WERI-Rb-1 (cell line): ENCODE measurements at regions not wholly inside any gene's neighbourhood (a gene's known extent, or its start where the extent isn't known, plus 50 kb on each side); places are given as distances from the start of the nearest gene placed in this dataset.
A peak's percentile ranks its signal among the peaks of the same experiment; 100 is the strongest.

Experiments
- DNase-seq: peaks from one replicate; pipeline ENCODE4 v3.0.0-alpha.2; 2020
- H3K27ac ChIP-seq: fragments of 250-450 bp; sonication (Bioruptor Pico); 2 replicates; pipeline ENCODE4 v1.5.1; 2020; ENCODE audit warnings: mild to moderate bottlenecking, moderate library complexity
- H3K27me3 ChIP-seq: fragments of 250-450 bp; sonication (Bioruptor Pico); 2 replicates; pipeline ENCODE4 v1.5.1; 2021; ENCODE audit warnings: mild to moderate bottlenecking, low read depth, moderate library complexity; ENCODE audit not compliant: insufficient read depth, severe bottlenecking
- H3K36me3 ChIP-seq: fragments of 250-450 bp; sonication (Bioruptor Pico); 2 replicates; pipeline ENCODE4 v1.5.1; 2020; ENCODE audit warnings: mild to moderate bottlenecking, moderate library complexity
- H3K4me3 ChIP-seq: 2 replicates; pipeline ENCODE4 v1.5.1; 2011; ENCODE audit warnings: low read depth, mild to moderate bottlenecking, control low read depth, low read length
- H3K9me3 ChIP-seq: fragments of 250-450 bp; sonication (Bioruptor Pico); 2 replicates; pipeline ENCODE4 v1.5.1; 2021; ENCODE audit warnings: mild to moderate bottlenecking, moderate library complexity; ENCODE audit not compliant: severe bottlenecking
- TF ChIP-seq, protein P1 (sequence below): IDR thresholded peaks from 2 replicates; pipeline ENCODE4 v1.5.1; 2011; ENCODE audit warnings: low read depth, mild to moderate bottlenecking, control low read depth, inconsistent platforms, low read length

DNA sequence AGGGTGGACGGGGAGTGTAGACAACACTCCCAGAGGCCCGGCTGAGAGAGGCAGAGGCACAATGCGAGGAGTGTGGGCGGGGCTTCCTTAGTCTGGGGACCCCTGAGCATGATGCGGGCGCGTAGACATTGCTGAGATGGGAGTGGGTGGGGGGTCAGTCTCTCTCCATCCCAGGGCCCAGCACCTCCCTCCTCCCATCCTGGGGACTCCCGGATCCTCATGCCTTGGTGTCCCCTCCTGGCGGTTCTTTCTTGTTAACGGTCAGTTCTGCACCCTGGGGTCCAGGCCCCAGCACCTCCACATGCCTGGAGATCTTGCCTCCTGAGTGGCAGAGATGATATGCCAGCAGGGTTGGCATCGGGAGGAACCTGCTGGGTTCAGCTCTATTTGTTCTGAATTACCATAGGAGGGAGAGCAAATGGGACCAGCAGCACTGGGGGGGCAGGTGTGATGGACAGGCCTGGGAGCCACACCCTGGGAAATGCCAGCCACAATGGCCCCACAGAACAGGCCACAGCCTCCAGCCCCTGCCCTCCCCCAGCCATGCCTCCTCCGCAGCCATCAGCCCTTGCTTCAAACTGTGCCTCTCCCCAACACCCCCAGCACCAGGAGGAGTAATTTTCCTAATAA, 55.7 kb downstream of the RTL6 start:
- Histone ChIP-seq H3K4me3 (no peak overlapping the region), H3K27ac (no peak overlapping the region; the same call in 1 of the 2 replicates), H3K27me3 (no peaks in the 10 kb centered on the region), H3K9me3 (no peaks in the 10 kb centered on the region), H3K36me3 (no peaks in the 10 kb centered on the region)
- DNase-seq: no peak
- TF ChIP-seq, protein P1, sequence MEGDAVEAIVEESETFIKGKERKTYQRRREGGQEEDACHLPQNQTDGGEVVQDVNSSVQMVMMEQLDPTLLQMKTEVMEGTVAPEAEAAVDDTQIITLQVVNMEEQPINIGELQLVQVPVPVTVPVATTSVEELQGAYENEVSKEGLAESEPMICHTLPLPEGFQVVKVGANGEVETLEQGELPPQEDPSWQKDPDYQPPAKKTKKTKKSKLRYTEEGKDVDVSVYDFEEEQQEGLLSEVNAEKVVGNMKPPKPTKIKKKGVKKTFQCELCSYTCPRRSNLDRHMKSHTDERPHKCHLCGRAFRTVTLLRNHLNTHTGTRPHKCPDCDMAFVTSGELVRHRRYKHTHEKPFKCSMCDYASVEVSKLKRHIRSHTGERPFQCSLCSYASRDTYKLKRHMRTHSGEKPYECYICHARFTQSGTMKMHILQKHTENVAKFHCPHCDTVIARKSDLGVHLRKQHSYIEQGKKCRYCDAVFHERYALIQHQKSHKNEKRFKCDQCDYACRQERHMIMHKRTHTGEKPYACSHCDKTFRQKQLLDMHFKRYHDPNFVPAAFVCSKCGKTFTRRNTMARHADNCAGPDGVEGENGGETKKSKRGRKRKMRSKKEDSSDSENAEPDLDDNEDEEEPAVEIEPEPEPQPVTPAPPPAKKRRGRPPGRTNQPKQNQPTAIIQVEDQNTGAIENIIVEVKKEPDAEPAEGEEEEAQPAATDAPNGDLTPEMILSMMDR: no peak

DNA sequence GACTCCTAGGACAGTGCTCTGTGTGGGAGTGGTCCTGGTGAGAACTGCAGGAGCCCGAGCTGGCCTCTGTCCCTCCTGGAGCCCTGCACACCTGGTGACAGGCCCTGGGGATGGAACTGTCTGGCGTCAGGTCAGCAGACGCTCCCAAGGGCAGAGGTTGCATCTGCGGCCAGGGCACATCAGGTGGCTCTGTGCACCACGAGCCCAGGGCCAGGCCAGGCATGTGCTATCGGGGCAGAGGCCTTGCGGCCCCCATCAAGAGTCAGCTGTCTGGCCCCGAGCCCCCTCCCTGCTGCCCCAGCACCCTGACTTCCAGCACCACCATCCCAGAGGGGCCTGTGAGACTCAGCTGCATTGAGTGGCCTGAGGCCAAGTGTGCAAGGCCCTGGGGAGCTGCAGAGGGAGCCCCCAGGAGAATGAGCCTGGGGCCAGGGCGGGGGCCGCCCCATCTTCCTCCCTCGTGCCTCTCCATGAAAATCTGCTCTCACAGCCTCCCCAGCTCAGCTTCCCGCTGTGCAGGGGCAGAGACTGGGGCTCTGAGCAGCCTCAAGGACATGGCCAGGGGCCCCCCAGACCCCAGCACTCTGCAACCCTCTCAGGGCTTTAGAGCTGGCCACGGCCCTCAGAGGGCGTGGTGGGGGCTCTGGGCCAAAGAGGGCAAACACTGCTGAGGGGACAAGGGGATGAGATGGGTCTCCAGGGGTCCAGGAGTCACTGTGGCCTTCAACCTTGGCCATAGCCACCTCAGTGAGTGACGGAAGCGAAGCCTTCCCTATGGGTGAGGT, 56.4 kb downstream of the RTL6 start:
- no peaks in the 10 kb centered on the region for H3K9me3 ChIP-seq
- no peak for DNase-seq
- H3K27me3 ChIP-seq: no peaks in the 10 kb centered on the region
- H3K4me3 ChIP-seq: no peak overlapping the region
- peak overlapping the region; percentile 9; the same call in 1 of the 2 replicates for H3K27ac ChIP-seq
- H3K36me3 ChIP-seq: no peaks in the 10 kb centered on the region
- TF ChIP-seq, protein P1: no peak

GRCh38 chr22:44440224-44441160, 57.5 kb downstream of the RTL6 start:
- peak; percentile 62 for DNase-seq
- TF ChIP-seq, protein P1: no peak
- no peaks in the 10 kb centered on the region for H3K9me3 ChIP-seq

DNA sequence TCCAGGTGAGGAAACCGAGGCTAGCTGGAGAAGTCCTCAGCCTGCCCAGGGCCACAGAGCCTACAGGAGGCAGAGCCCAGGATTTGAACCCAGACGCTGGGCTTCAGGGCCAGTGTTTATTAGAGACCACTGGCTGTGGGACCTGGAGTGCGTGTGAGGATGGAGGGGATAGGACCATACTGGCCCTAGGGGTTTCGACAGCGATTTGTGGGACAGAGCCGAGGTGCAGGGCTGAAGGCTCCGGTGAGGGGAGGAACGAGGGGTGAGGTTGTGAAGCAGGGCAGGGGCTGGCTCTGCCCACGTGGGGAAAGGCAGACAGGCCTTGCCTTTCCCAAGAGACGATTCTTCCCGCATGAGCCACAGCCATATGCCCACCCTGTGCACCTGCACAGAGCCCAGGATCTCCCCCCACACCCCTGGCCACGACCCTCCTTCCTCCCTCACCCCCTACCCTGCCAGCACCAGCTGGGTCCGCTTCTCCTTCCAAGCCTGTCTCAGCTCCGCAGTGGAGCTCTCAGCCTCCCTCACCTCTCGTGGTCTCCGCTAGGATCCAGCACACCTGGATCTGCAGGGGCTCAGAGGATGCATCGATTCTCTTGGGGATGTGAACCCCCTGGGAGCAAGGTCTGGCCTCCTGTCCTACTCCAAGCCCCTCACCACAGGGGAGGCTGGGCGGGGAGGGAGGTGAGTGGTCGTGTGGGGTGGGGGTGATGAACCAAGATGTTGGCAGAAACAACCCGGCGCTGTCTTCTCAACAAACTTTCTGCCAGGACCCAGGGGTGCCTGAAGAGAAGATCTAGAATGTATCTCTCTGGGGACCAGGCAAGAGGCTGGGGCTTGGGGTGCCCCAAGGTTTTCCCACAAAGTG, 58.4 kb downstream of the RTL6 start:
- Histone ChIP-seq H3K4me3 (no peak overlapping the region), H3K36me3 (no peaks in the 10 kb centered on the region), H3K27me3 (no peaks in the 10 kb centered on the region), H3K27ac (peak overlapping the region; percentile 9), H3K9me3 (no peaks in the 10 kb centered on the region)
- no peak for DNase-seq
- TF ChIP-seq, protein P1: no peak

More at GRCh38 chr22:44440224-44441160, 57.5 kb downstream of the RTL6 start:
- Histone ChIP-seq H3K36me3 (no peaks in the 10 kb centered on the region), H3K4me3 (no peak overlapping the region), H3K27me3 (no peaks in the 10 kb centered on the region), H3K27ac (peak overlapping the region; percentile 9)
